ENCODE measurements at regions not wholly inside any gene's neighbourhood (a gene's known extent, or its start where the extent isn't known, plus 50 kb on each side); places are given as distances from the start of the nearest gene placed in this dataset.

GRCh38 chr7:121466455-121466854 lies 70.3 kb upstream of the FAM3C start:
- Mint-ChIP-seq H3K9me3 (no peaks in the 10 kb centered on the region), H3K36me3 (no peaks in the 10 kb centered on the region), H3K27me3 (peaks cover 8% of the 10 kb centered on the region), H3K4me3 (no peak overlapping the region), H3K4me1 (ENCODE audit: low read depth) (no peaks in the 10 kb centered on the region), H3K27ac (no peak overlapping the region)
- intact Hi-C loops (cut with micrococcal nuclease) = no loop called here
- ChIA-PET CTCF (no interaction called here), POLR2A (interaction anchor here (0.7 kb wide), 1 partner anchor 21 kb away, joined by 3 read pairs; no protein-coding TSS in a partner anchor)
- no peak for DNase-seq

DNA sequence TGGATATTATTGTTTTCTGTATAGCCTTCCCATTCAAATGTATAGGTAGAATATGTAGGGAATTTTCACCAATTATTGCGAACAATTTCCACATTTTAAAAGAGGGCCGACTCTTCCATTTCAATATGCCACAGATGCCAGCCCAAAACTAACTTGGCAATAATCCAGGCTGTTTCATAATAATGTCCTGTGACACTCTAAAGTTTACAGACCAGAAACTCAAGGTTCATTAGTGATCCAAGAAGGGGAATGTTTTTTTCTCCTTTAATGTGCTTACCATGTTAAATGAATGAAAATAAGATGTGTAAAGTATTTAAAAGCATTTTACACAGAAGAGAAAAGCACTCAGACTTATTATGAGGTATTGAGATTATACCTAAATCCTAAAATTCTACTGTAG lies 63.0 kb upstream of the FAM3C start:
- Mint-ChIP-seq H3K4me3 (no peak overlapping the region), H3K27ac (no peak overlapping the region), H3K9me3 (no peaks in the 10 kb centered on the region), H3K4me1 (ENCODE audit: low read depth) (no peaks in the 10 kb centered on the region), H3K27me3 (peaks cover 10% of the 10 kb centered on the region), H3K36me3 (no peaks in the 10 kb centered on the region)
- DNase-seq = no peak
- CTCF ChIA-PET = no interaction called here
- POLR2A ChIA-PET = no interaction called here
- intact Hi-C loops (cut with micrococcal nuclease) = no loop called here

GRCh38 chr7:121456785-121457359 lies 60.8 kb upstream of the FAM3C start:
- H3K9me3 Mint-ChIP-seq = no peaks in the 10 kb centered on the region
- no peaks in the 10 kb centered on the region for H3K4me1 Mint-ChIP-seq (ENCODE audit: low read depth)
- no peak overlapping the region for H3K4me3 Mint-ChIP-seq
- peaks cover 4% of the 10 kb centered on the region for H3K27me3 Mint-ChIP-seq
- H3K27ac Mint-ChIP-seq = no peak overlapping the region
- intact Hi-C loops (cut with micrococcal nuclease) = no loop called here
- ChIA-PET CTCF (no interaction called here), POLR2A (no interaction called here)
- no peak for DNase-seq
- no peaks in the 10 kb centered on the region for H3K36me3 Mint-ChIP-seq

- ChIA-PET POLR2A (no interaction called here), CTCF (no interaction called here)
- no peak overlapping the region for H3K4me3 Mint-ChIP-seq
- no peaks in the 10 kb centered on the region for H3K9me3 Mint-ChIP-seq
- H3K27ac Mint-ChIP-seq = no peak overlapping the region
- H3K27me3 Mint-ChIP-seq = peaks cover 4% of the 10 kb centered on the region
- intact Hi-C loops (cut with micrococcal nuclease) = no loop called here
- no peaks in the 10 kb centered on the region for H3K4me1 Mint-ChIP-seq (ENCODE audit: low read depth)
- DNase-seq = no peak
- no peaks in the 10 kb centered on the region for H3K36me3 Mint-ChIP-seq
These were observed 59.9 kb upstream of the FAM3C start for GRCh38 chr7:121456015-121456414.

- no peaks in the 10 kb centered on the region for H3K36me3 Mint-ChIP-seq
- intact Hi-C loops (cut with micrococcal nuclease) = no loop called here
- ChIA-PET POLR2A (no interaction called here), CTCF (no interaction called here)
- peaks cover 1% of the 10 kb centered on the region for H3K27me3 Mint-ChIP-seq
- no peak for DNase-seq
- H3K9me3 Mint-ChIP-seq = no peaks in the 10 kb centered on the region
- H3K27ac Mint-ChIP-seq = no peak overlapping the region
- no peaks in the 10 kb centered on the region for H3K4me1 Mint-ChIP-seq (ENCODE audit: low read depth)
- no peak overlapping the region for H3K4me3 Mint-ChIP-seq
These were observed 56.3 kb upstream of the FAM3C start for GRCh38 chr7:121452389-121452788.

- H3K9me3 Mint-ChIP-seq = no peaks in the 10 kb centered on the region
- POLR2A ChIA-PET = no interaction called here
These were observed 55.4 kb upstream of the FAM3C start for GRCh38 chr7:121451367-121452094.

DNA sequence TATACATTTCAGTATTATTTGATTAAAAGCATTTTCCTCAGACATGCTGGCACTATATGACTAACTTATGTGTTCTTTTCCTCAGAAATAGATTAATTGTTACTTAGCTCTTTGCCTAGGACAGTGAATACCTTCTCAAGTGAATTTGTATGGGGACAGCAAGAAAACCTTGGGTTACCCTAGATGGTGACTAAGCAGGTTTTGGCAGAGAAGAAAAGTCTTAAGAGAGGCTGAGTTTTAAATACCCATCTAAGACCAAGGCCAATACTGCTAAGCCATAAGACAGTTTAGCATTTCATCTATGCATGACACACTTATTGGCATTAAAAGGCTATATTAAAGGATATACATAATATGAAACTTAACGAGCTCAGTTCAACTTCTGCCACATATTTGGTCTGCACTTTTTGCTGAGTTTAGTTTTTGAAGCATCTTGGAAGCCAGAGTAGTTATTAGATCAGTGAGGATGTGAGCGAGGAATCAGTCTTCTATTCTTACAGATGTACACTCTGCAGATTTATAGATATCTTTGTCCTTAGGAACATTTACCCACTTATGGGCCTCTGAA lies 54.6 kb upstream of the FAM3C start:
- H3K27me3 Mint-ChIP-seq = peaks cover 1% of the 10 kb centered on the region
- H3K4me1 Mint-ChIP-seq (ENCODE audit: low read depth) = no peaks in the 10 kb centered on the region
- H3K9me3 Mint-ChIP-seq = no peaks in the 10 kb centered on the region
- intact Hi-C loops (cut with micrococcal nuclease) = no loop called here
- CTCF ChIA-PET = no interaction called here
- no peak overlapping the region for H3K27ac Mint-ChIP-seq
- DNase-seq = no peak
- H3K4me3 Mint-ChIP-seq = no peak overlapping the region
- no peaks in the 10 kb centered on the region for H3K36me3 Mint-ChIP-seq
- POLR2A ChIA-PET = no interaction called here

More at GRCh38 chr7:121451367-121452094, 55.4 kb upstream of the FAM3C start:
- H3K36me3 Mint-ChIP-seq = no peaks in the 10 kb centered on the region
- peaks cover 1% of the 10 kb centered on the region for H3K27me3 Mint-ChIP-seq
- H3K4me3 Mint-ChIP-seq = no peak overlapping the region
- no peaks in the 10 kb centered on the region for H3K4me1 Mint-ChIP-seq (ENCODE audit: low read depth)
- CTCF ChIA-PET = no interaction called here
- DNase-seq = no peak
- H3K27ac Mint-ChIP-seq = no peak overlapping the region
- intact Hi-C loops (cut with micrococcal nuclease) = no loop called here

- peaks cover 1% of the 10 kb centered on the region for H3K27me3 Mint-ChIP-seq
- DNase-seq = no peak
- POLR2A ChIA-PET = no interaction called here
- H3K9me3 Mint-ChIP-seq = no peaks in the 10 kb centered on the region
- CTCF ChIA-PET = interaction anchor here (0.6 to 0.8 kb wide), 2 partner anchors 10 to 83 kb away, joined by 3 read pairs; no protein-coding TSS in a partner anchor
- no peaks in the 10 kb centered on the region for H3K4me1 Mint-ChIP-seq (ENCODE audit: low read depth)
- H3K27ac Mint-ChIP-seq = no peak overlapping the region
- H3K4me3 Mint-ChIP-seq = no peak overlapping the region
- intact Hi-C loops (cut with micrococcal nuclease) = no loop called here
- no peaks in the 10 kb centered on the region for H3K36me3 Mint-ChIP-seq
These were observed 53.7 kb upstream of the FAM3C start for GRCh38 chr7:121449735-121450240.

GRCh38 chr7:121449329-121449728 lies 53.2 kb upstream of the FAM3C start:
- Mint-ChIP-seq H3K9me3 (no peaks in the 10 kb centered on the region), H3K27ac (no peak overlapping the region), H3K4me3 (no peak overlapping the region), H3K4me1 (ENCODE audit: low read depth) (no peaks in the 10 kb centered on the region), H3K27me3 (peaks cover 1% of the 10 kb centered on the region), H3K36me3 (no peaks in the 10 kb centered on the region)
- no peak for DNase-seq
- POLR2A ChIA-PET = no interaction called here
- CTCF ChIA-PET = interaction anchor here (0.6 to 0.8 kb wide), 2 partner anchors 10 to 82 kb away, joined by 3 read pairs; no protein-coding TSS in a partner anchor
- intact Hi-C loops (cut with micrococcal nuclease) = no loop called here

DNA sequence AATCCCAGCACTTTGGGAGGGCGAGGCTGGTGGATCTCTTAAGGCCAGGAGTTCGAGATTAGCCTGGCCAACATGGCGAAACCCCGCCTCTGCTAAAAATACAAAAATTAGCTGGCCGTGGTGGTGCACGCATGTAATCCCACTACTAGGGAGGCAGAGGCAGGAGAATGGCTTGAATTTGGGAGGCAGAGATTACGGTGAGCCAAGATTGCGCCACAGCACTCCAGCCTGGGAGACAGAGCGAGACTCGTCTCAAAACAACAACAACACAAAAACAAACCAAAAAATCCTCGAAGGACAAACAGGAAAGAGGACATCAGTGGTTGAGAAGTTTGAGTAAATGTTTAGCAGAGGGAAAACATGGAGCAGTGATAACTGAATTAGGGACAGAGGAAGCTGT lies 52.3 kb upstream of the FAM3C start:
- no peaks in the 10 kb centered on the region for H3K9me3 Mint-ChIP-seq
- no peaks in the 10 kb centered on the region for H3K36me3 Mint-ChIP-seq
- H3K27me3 Mint-ChIP-seq = no peaks in the 10 kb centered on the region
- no peaks in the 10 kb centered on the region for H3K4me1 Mint-ChIP-seq (ENCODE audit: low read depth)
- intact Hi-C loops (cut with micrococcal nuclease) = no loop called here
- POLR2A ChIA-PET = no interaction called here
- no peak for DNase-seq
- no peak overlapping the region for H3K4me3 Mint-ChIP-seq
- H3K27ac Mint-ChIP-seq = no peak overlapping the region
- CTCF ChIA-PET = no interaction called here

GRCh38 chr7:121447911-121448300 lies 51.8 kb upstream of the FAM3C start:
- CTCF ChIA-PET = no interaction called here
- no peak overlapping the region for H3K27ac Mint-ChIP-seq

GRCh38 chr7:121447243-121447910 lies 51.3 kb upstream of the FAM3C start:
- Mint-ChIP-seq H3K4me1 (ENCODE audit: low read depth) (peaks cover 4% of the 10 kb centered on the region), H3K9me3 (no peaks in the 10 kb centered on the region), H3K36me3 (no peaks in the 10 kb centered on the region), H3K4me3 (no peak overlapping the region), H3K27me3 (no peaks in the 10 kb centered on the region), H3K27ac (no peak overlapping the region)
- no peak for DNase-seq
- ChIA-PET POLR2A (no interaction called here), CTCF (no interaction called here)
- intact Hi-C loops (cut with micrococcal nuclease) = no loop called here

More at GRCh38 chr7:121447911-121448300, 51.8 kb upstream of the FAM3C start:
- no peaks in the 10 kb centered on the region for H3K36me3 Mint-ChIP-seq
- peaks cover under 1% of the 10 kb centered on the region for H3K4me1 Mint-ChIP-seq (ENCODE audit: low read depth)
- H3K9me3 Mint-ChIP-seq = no peaks in the 10 kb centered on the region
- POLR2A ChIA-PET = no interaction called here
- intact Hi-C loops (cut with micrococcal nuclease) = no loop called here
- H3K27me3 Mint-ChIP-seq = no peaks in the 10 kb centered on the region
- DNase-seq = no peak
- H3K4me3 Mint-ChIP-seq = no peak overlapping the region

All from activated CD4-positive, alpha-beta memory T cell treated with anti-CD3 and anti-CD28 coated beads for 36 hours (primary cell).